ENCODE measurements at regions not wholly inside any gene's neighbourhood (a gene's known extent, or its start where the extent isn't known, plus 50 kb on each side); places are given as distances from the start of the nearest gene placed in this dataset.
"Not testable (repeated sequence)": the region's sequence is repeated elsewhere in the genome, so short reads cannot be mapped to it uniquely, and the experiment has no call there.

DNA sequence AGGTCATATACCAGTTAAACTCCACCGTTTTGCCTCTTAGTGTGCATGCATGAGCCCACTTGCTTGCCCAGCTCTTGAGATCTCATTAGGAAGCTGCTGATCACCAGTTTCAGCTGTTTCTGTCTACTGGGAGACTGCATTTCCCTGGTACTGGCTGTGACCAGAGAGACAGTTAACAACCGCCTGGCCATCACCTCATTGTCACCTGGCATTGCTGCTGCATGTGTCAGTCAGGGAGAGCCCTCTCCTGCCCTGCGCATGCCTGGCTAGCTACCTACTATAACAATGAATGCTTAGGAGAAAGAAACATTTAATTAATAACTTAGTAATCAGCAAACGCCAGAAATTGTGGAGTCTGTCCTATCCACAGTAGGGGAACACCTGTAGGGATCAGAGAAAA, 265.8 kb upstream of the CYRIA start:
- DNase-seq (ENCODE audit: insufficient read length, low spot score) (no peak), FAIRE-seq (no peak)
- TF ChIP-seq, protein P1, sequence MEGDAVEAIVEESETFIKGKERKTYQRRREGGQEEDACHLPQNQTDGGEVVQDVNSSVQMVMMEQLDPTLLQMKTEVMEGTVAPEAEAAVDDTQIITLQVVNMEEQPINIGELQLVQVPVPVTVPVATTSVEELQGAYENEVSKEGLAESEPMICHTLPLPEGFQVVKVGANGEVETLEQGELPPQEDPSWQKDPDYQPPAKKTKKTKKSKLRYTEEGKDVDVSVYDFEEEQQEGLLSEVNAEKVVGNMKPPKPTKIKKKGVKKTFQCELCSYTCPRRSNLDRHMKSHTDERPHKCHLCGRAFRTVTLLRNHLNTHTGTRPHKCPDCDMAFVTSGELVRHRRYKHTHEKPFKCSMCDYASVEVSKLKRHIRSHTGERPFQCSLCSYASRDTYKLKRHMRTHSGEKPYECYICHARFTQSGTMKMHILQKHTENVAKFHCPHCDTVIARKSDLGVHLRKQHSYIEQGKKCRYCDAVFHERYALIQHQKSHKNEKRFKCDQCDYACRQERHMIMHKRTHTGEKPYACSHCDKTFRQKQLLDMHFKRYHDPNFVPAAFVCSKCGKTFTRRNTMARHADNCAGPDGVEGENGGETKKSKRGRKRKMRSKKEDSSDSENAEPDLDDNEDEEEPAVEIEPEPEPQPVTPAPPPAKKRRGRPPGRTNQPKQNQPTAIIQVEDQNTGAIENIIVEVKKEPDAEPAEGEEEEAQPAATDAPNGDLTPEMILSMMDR (IDR thresholded peaks at IDR 0.05; ENCODE audit: insufficient read depth, missing control alignments): no peak

GRCh38 chr2:16927398-16927797, 261.8 kb upstream of the CYRIA start:
- FAIRE-seq (no peak), DNase-seq (ENCODE audit: insufficient read length, low spot score) (no peak)
- TF ChIP-seq, protein P1 (IDR thresholded peaks at IDR 0.05; ENCODE audit: insufficient read depth, missing control alignments): no peak

DNA sequence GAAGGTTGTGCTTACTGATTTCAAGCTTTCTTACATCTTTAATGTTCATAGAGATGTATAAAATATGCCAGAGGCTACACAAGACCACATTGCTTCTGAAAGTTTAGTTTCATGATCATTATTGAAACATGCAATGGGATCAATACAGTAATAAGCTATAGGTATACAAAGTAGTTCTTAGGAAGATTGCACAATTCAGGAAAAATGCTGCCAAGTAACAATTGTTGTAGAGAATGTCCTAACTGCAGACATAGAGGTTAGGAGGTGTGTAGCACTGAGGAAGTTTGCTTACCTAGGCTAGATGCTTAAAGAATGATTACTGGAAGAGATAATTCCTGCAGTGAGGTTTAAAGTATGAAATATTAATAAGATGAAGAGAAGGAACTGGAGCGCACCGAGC, 259.5 kb upstream of the CYRIA start:
- TF ChIP-seq, protein P1 (IDR thresholded peaks at IDR 0.05; ENCODE audit: insufficient read depth, missing control alignments): no peak
- no peak for FAIRE-seq
- no peak for DNase-seq (ENCODE audit: insufficient read length, low spot score)

- FAIRE-seq; DNase-seq (ENCODE audit: insufficient read length, low spot score): not testable (repeated sequence)
Measured at GRCh38 chr2:16915341-16915755, 249.7 kb upstream of the CYRIA start.

GRCh38 chr2:16911746-16912145, 246.1 kb upstream of the CYRIA start:
- DNase-seq (ENCODE audit: insufficient read length, low spot score): no peak
- TF ChIP-seq, protein P1 (IDR thresholded peaks at IDR 0.05; ENCODE audit: insufficient read depth, missing control alignments): no peak
- FAIRE-seq: no peak

GRCh38 chr2:16908656-16909055, 243.0 kb upstream of the CYRIA start:
- FAIRE-seq: no peak
- no peak for DNase-seq (ENCODE audit: insufficient read length, low spot score)
- TF ChIP-seq, protein P1 (IDR thresholded peaks at IDR 0.05; ENCODE audit: insufficient read depth, missing control alignments): no peak

DNA sequence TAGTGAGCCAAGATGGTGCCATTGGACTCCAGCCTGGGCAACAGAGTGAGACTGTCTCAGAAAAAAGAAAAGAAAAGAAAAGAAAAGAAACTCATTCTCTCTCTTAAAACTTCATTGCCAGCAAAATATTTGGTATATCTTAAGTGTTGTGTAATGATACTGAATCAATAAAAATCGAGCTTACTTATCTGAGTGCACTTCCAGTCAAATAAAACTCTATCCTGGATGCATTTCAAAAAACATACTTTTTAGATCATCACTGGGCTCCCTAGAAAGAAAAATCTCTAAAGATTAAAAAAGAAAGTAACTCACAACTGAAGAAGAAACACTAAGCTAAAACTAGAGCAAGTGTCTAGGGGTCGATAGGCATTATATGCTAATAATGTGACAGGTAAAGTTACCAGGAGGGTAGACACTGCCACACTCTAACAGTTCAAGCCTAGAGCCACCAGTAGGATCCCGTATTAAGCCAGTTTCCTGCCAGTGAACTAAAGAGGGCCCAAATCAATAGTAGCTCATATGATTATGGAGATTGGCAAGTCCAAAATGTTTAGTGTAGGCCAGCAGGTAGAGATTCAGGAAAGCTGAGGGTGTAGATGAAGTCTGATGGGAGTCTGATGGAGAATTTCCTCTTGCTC, 242.1 kb upstream of the CYRIA start:
- FAIRE-seq (no peak), DNase-seq (ENCODE audit: insufficient read length, low spot score) (no peak)
- TF ChIP-seq, protein P1 (IDR thresholded peaks at IDR 0.05; ENCODE audit: insufficient read depth, missing control alignments): no peak

GRCh38 chr2:16905325-16905724, 239.7 kb upstream of the CYRIA start:
- not testable (repeated sequence) for FAIRE-seq

More at GRCh38 chr2:16905325-16905724, 239.7 kb upstream of the CYRIA start:
- not testable (repeated sequence) for DNase-seq (ENCODE audit: insufficient read length, low spot score)
